GM19238 (cell line): ENCODE measurements at regions not wholly inside any gene's neighbourhood (a gene's known extent, or its start where the extent isn't known, plus 50 kb on each side); places are given as distances from the start of the nearest gene placed in this dataset.

Experiments
- DNase-seq: peaks from one replicate; pipeline ENCODE4 v3.0.0; 2011; ENCODE audit warnings: low spot score; ENCODE audit not compliant: insufficient read length

DNA sequence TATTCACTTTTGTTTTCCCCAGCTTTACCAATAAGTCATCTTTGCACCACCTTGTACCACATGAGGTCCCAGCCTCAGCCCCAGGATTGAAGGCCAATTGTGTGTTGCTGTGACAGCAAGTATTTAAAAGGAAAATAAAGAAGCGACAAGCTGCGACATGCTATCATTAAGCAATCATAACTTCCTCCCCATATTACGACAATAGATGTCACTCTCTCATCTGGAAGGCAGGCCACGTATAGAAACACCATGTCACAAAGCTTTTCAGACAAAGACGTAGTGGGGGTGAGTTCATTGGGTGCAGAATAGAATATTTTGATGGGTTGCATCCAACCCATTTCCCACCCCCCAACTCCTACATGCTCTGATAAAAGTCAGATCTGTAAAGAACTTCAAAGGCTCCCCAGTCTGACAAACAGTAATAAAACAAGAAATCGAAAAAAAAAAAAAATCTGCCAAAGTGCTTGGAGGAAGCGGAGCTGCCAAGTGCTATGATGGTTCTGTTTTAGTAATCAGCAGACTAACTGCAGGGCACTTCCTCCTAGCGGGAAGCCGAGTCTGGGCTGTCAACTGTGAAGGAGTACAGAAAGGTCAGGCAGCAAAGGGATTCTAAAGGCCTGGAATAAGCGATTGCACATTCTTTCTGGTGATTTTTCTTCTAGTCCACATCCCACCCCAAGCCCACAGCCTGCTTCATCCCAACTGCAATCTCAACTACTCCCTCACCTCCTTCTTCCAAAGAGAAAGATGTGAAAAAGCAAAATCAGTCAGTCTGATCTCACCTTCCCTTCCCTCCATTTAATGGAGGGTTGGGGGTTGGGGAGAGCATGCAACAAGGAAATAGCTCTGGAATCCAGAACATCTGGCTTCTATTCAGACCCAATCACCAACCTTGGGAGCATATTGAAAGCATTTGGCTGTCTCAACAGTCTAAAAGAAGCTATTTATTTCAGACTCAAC lies 131.4 kb upstream of the UBASH3B start:
- DNase-seq, result no peak

DNA sequence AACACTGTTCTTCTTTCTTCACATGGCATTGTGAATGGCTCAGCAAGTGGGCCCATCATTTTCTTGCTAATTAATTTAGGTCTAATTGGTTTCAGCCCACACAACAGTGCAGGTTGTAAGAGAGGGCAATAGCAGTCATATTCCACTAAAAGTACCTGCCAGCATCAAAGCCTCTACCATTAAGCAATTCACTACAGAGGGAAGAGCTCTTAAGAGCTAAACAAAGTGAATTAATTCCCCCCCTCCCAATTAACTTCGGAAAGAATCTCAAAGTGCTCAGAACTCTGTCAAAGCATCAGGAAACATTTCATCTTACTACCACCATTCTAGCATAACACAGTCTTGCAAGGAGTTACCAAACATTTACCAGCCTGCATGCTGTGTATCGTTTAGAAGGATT lies 133.9 kb upstream of the UBASH3B start:
- DNase-seq, result no peak

DNA sequence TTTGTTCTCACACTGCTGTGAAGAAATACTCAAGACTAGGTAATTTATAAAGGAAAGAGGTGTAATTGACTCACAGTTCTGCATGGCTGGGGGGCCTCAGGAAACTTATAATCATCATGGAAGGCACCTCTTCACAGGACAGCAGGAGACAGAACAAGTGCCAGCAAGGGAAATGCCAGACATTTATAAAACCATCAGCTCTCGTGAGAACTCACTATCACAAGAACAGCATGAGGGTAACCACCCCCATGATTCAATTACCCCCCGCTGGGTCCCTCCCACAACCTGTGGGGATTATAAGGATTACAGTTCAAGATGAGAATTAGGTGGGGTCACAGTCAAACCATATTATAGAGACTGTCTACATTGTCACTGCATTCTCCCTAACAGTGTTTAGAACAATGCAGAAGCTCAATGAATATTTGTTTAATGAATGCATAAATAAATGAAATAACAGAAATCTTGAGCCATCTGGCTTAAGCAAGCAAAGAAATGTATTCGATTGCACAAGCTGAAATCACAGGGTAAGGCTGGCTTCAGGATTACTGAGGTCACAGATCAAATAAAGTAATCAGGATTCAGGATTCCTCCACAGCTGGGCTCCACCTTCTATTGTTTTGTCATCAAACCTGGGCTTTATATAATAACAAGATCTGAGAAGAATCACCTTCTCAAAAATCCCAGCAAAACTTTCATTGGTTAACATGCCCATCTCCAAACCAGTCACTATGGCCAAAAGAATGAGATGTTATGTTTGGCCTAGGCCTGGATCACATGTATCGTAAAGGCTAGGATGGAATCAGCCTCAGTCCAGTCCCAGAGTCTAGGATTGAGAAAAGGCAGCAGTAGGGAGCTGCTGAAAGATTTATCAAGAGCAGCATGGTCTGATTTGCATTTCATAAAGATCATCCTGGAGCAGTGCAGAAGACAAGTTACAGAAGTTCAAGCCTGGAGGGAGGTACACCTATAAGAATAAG lies 137.8 kb upstream of the UBASH3B start:
- no peak for DNase-seq

DNA sequence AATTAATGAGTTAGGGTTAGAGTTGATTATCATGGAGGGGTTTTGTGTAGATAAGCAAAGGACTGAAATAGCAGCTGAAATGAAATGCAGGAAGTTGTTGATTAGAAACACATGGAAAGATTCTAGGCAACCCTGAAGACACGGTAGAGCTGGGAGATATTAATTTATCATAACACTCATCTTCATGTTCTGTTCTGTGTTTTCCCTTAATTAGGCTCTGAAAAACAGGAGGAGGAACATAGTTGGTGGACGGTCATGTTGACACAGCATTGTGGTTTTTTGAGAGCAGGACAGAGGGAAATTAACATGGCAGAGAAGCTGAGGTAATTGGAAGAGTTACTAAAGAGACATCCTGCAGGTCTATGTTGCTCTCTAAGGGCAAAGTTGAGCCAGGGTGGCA lies 138.8 kb upstream of the UBASH3B start:
- no peak for DNase-seq

DNA sequence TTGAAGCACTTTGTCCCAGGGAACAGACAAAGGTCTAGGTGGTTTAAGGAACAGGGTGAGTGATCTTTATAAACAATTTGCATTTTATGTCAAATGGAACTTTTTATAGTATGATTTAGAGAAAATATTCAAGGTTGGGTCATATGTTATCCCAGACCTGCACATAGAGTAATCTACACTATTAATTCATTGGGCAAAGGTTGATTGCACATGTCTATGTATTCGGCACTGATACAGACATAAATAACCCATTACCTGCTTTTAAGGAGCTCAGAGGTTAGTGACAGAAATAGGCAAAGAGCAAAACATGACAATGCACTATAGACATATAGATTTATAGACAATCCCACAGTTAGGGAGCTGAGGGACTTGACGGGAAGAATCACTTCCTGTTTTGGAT lies 141.5 kb upstream of the UBASH3B start:
- DNase-seq, result no peak

DNA sequence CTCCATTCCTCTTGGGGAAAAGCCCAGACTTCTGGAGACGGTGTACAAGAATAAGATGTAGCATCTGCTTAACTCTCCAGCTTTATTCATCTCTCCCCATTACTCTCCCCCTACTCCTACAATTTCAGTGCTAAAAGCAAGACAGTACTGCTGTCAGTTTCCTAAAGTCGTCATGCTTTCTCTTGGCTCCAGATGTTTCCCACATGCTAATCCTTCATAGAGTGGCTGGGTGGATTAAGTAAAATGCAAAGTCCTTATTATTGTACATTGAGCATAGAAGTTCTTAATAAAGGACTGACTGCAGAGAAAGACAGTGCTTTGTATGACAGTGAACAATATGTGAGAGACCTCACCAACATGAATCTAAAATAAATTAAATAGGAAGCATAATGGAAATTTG lies 142.2 kb upstream of the UBASH3B start:
- DNase-seq, result no peak

DNA sequence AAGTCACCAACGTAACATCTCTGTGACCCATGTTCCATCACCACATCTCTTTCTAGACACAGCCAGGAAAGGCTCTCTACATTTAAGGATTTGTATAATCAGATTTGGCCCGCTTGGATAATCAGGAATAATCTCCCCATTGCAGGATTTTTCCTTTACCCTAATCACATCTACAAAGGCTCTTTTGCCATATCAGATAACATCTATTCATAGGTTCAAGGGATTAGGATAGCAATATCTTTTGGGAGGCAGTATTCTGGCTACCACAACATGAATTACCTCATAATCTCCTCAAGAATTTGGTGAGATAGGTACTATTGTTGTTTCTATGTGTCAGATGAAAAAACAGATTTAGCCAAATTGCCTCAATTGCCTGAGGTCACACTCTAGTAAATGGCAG lies 142.8 kb upstream of the UBASH3B start:
- no peak for DNase-seq

DNA sequence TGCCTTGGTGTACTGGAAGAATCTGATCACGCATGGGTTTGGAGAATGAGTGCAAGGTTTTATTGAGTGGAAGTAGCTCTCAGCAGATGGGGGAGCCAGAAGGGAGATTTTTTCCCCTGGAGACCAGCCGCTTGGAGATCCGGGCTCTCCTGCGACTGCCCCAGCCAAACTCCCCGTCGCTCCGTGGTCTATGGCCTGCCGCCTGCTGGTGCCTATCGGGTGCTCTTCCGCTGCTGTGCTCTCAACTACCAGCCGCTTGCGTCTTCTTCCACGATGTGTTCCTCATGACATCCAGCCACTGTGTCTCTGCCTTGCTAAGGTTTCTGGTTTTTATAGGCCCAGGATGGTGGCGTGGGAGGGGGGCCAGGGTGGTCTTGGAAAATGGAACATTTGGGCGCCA lies 145.6 kb upstream of the UBASH3B start:
- DNase-seq, result no peak

DNA sequence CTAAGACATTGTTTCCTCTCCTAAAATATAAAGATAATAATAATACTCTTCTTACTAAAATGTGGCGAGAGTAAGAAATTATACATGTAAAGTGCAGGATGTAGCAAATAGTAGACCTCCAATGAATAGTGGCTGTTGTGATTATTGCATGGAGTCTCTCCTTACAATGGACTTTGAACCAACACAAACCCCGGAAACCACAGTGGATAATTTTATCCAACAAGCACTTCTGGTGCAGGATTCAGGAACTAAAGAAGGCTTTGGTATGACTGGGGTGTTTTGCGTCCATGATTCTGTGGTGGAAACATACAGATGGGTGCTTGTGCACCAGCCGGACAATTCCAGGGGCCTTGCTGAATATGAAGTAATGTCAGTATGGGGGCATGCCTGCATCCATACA lies 146.4 kb upstream of the UBASH3B start:
- DNase-seq, result no peak

DNA sequence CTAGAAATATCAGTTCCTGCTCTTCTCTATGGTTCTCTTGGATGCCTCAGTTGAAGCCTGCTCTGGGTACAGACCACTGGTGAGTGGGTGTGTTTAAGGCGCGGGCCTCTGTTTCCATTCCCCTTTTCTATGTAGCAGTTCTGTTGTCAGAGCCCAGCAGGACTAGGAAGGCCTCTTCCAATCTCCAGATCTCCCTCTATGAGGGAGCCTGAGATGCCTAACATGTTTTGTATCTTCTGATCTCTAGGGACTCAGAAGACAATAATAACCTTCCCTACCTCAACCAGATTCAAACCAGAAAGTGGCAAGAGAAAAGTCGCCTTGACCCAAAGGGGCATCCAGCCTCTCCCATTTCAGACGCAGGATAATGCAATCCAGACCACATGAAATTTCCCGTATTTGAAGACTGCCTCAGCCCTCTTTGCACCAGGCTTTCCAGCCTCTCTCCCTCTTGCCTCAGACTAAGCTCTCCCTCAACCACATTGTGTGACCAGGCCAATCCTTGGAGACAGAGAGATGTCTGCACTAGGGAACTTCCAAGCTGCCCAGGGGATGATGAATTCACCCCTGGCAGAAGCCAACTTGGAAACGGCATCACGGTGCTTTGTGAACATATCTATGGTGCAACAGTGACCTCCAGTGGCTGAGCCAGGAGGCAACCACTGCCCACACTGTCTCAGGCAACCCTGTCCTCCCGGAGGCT lies 150.1 kb upstream of the UBASH3B start:
- peak; percentile 34 for DNase-seq

DNA sequence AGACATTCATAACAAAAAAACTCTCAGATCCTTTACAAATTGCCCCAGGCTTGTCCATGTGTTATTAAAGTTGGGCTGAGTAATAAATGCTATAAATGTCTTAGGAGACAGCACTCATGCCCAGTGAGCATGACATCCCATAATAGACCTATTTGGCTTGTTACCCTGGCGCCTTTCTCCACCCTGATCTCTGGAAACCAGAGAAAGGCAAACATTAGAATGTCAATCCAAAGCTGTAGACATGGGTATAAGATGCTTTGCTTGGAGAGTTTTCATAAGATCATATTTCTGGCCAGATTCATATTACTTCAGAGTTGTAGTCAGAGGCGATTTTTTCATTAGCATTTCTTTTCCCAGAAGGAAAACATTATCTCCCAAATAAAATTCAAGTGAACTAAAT lies 161.3 kb upstream of the UBASH3B start:
- no peak for DNase-seq

DNA sequence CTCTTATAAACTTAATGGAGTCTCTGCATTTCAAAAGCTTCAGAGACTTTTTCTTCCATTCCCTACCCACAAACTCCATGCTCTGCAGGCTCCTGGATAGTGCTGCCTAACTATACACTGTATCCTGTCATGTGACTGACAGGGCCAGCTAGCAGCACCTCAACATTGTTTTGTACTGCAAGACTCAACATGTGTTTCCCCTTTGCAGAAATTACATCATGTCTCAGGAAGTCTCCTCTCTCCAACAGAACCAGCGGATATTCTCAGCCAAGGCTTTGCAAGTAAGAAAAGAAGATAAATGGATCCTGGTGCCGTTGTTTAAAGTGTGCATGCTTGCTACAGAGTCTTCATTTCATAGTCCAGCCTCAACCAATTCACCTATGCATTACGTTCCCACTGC lies 164.0 kb upstream of the UBASH3B start:
- DNase-seq, result no peak

DNA sequence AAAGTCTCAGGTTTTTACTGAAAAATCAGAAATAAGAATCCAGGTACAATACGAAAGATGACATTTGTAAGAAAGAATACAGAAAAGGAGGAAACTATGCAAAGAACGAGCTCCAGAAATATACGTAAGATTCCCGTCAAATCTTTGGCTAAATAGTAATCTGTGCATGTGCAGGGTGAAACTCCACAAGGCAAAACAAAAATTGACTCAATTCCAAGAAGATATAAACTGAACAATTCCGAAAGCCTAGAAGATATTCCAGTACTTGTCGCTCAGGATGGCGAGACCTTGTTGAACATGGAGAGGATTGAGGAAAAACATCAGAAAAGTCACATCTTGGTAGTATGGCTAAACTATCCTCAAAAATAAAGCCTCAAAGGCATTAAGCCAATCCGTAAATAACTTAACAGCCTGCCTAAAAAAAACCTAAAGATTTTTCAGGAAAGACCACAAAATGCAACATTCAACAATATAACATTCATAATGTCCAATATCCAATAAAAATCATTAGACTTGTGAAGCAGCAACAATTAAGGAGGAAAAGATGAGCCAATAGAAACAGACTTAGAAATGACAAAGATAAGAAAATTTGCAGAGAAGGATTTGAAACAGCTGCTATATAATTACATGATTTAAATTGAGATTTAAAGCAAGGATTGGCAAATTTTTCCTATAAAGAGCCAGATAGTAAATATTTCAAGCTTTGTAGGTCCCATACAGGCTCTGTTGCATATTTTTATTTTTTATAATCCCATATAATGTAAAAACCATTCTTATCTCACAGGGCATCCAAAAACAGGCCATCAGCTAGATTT lies 166.4 kb upstream of the UBASH3B start:
- DNase-seq, result no peak

DNA sequence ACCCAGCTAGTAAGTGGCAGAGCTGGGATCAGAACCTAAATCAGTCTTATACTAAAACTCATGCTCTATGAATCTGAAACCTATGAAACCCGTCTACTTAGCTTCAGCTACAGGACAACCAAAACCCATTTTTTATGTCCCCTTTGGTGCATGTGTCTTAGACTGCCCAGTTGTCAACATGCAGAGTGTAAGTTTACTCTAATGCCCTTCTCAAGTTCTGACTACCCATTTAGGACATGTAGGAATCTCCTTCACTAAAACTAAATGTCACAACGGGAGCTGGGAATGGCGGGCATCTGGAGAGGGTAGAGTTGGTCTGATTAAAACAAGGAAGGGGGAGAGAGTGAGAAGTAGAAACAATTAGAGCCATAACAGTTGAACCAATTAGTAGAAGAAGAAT lies 167.9 kb upstream of the UBASH3B start:
- no peak for DNase-seq

DNA sequence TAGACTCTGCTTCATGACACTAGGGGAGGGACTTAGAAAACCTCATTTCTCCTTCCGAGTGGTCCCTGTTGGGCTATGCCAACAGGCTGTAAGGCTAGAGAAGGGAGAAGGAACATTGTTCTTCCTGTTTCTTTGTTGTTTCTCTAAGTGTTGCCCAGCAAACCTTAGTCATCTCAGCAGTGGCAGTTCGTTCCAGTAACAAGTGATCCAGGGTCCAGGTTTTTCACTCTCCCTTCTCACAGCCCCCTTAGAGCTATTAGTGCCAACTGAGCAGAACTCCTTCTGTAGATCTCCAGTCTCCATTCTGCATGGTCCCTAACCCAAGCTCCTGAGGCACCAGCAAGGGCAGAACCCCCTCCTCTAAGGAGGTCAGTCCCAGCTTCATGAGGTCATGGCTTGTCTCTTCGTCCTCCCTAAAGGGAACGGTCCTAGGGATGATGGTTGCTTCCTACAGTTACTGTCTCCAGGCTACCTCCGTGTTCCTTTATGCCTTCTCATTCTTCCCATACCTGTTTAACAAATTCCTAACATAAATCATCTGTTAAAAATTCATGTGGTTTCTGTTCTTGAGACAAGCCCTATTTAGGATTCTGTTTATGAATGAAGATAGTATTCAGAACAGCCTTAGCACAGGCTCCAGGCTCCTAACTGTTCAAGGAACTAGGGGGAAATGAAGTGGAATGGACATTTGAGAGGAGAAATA lies 168.6 kb upstream of the UBASH3B start:
- DNase-seq, result no peak

DNA sequence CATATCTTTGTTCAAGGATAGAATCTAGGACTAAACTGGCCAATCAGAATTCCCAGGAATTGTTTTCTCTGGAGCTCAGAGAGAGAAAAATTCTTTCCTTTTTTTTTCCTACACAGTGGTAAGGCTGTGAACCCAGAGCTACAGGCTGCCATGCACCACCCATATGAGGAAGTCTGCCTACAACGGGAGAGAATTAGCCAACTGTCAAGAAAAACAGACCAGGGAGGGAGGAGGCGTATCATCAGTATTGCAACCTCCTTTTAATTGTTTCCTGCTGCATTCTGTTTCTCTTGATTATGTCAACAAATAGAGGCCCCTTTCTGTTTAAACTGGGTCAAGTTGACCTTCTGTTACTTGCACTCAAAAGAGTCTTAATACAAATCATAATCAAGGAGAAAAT lies 176.5 kb upstream of the UBASH3B start:
- no peak for DNase-seq

DNA sequence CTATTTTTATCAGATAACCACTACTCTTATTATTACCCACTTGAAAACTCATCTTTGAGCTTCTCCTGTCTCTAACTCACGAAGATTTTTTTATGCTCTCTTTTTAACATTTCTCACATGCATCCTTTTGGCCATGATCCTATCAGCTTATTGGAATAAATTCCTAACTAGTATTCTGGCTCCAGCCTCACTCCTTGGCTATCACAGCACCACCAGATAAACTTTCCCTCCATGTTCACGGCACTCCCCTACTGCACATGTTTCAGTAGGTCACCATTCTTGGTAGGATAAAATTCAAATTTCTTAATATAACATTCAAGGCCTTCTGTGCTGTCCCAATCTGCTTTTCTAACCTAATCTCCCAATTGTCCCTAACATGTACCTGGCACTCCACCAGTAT lies 186.6 kb upstream of the UBASH3B start:
- no peak for DNase-seq

DNA sequence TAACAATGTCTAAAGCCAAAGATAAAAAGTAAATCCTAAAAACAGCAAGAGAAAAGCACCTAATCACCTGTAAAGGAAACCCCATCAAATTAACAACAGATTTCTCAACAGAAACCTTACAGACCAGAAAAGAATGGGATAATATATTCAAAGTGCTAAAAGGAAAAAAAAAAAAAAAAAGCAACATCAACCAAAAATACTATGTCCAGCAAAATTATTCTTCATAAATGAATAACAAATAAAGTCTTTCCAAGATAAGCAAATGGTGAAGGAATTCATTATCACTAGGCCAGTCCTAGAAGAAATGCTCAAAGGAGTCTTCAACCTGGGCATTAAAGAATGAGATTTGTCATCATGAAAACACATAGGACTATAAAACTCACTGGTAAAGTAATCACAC lies 192.0 kb upstream of the UBASH3B start:
- no peak for DNase-seq

DNA sequence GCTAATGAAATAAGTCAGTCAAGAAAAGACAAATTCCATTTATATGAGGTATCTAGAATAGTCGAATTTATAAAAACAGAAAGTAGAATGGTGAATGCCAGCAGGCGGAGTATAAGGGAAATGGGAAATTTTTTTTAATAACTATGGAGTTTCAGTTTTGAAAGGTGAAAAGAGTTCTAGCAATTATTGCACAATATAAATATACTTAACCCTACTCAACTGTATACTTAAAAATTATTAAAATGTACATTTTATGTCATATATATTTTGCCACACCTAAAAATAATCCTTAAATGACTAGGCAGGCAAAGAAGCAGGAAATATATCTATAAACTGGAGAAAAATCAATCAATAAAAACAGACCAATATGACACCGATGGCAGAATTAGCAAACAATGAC lies 196.5 kb upstream of the UBASH3B start:
- no peak for DNase-seq

DNA sequence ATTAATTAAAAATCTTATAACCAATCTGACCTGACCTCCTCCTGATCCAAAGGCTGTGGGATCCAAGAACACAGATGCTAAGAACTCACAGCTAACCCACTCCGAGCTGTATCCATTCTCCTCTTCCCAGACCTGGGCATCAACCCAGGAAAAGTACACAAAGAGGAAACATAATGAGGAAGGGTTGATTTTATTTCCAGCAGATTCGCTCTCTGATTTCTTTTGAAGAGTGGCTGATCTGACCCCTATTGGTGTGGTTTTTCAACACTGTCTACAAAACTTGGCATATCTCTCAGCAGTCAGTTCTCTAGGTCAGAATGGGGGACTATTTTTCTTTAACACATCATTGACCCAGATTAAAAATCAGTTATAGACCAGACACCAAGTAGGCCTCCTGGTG lies 201.9 kb upstream of the UBASH3B start:
- DNase-seq, result no peak
